A673 (cell line): ENCODE measurements at regions not wholly inside any gene's neighbourhood (a gene's known extent, or its start where the extent isn't known, plus 50 kb on each side); places are given as distances from the start of the nearest gene placed in this dataset.
"Not testable (repeated sequence)": the region's sequence is repeated elsewhere in the genome, so short reads cannot be mapped to it uniquely, and the experiment has no call there.

Experiments used
- BruUV-seq: library from RNA; stranded (reverse); fragments of 400-500 nt; replicated peaks from 2 replicates; lab custom pipeline; 2021; lab: Mats Ljungman, UMichigan
- CTCF ChIA-PET: fragments of 300-600 bp; sonication (Branson Sonifier 250); formaldehyde crosslinking; loops from one replicate; lab custom pipeline; 2022; ENCODE audit warnings: antibody characterized with exemption; lab: Charles Lee
- POLR2A ChIA-PET: fragments of 300-600 bp; sonication (Branson Sonifier 250); formaldehyde crosslinking; loops from one replicate; lab custom pipeline; 2022; ENCODE audit warnings: antibody characterized with exemption; ENCODE audit not compliant: low non-redundant PET; lab: Charles Lee
- DNase-seq: peaks from one replicate; pipeline ENCODE4 v3.0.0-alpha.2; 2015; ENCODE audit warnings: low spot score
- H3K27ac ChIP-seq: fragments of 200-600 bp; sonication (generic); 2 replicates; pipeline ENCODE4 v1.5.1; 2016; ENCODE audit warnings: mixed run types, low read depth, mild to moderate bottlenecking, mixed read lengths, antibody characterized with exemption, low read length; ENCODE audit not compliant: poor library complexity, severe bottlenecking
- H3K27me3 ChIP-seq: fragments of 200-600 bp; sonication (generic); replicated peaks from 2 replicates; pipeline ENCODE4 v1.6.1; 2017; ENCODE audit warnings: mixed run types, low read depth, mild to moderate bottlenecking, mixed read lengths, antibody characterized with exemption, low read length; ENCODE audit not compliant: insufficient read depth, poor library complexity
- H3K36me3 ChIP-seq: fragments of 200-600 bp; sonication (generic); 2 replicates; pipeline ENCODE4 v1.6.1; 2016; ENCODE audit warnings: mixed run types, mild to moderate bottlenecking, mixed read lengths, antibody characterized with exemption, low read length; ENCODE audit not compliant: insufficient read depth, poor library complexity, severe bottlenecking
- H3K4me1 ChIP-seq: fragments of 200-600 bp; sonication (generic); 2 replicates; pipeline ENCODE4 v1.6.1; 2017; ENCODE audit warnings: mixed run types, mild to moderate bottlenecking, mixed read lengths, antibody characterized with exemption, low read length; ENCODE audit not compliant: insufficient read depth, poor library complexity, severe bottlenecking
- H3K4me3 ChIP-seq: fragments of 200-600 bp; sonication (generic); 2 replicates; pipeline ENCODE4 v1.5.1; 2016; ENCODE audit warnings: low read depth, mixed run types, mild to moderate bottlenecking, mixed read lengths, low read length; ENCODE audit not compliant: poor library complexity, severe bottlenecking
- H3K9me3 ChIP-seq: fragments of 200-600 bp; sonication (generic); 2 replicates; pipeline ENCODE4 v1.6.1; 2016; ENCODE audit warnings: mixed run types, low read depth, mild to moderate bottlenecking, mixed read lengths, antibody characterized with exemption, low read length; ENCODE audit not compliant: poor library complexity, severe bottlenecking
- EZH2 ChIP-seq: fragments of 200-600 bp; sonication (generic); IDR thresholded peaks from 2 replicates; pipeline ENCODE4 v1.6.1; 2017; ENCODE audit warnings: borderline replicate concordance, low read depth, mild to moderate bottlenecking, mixed read lengths, antibody characterized with exemption, low read length; ENCODE audit not compliant: poor library complexity, severe bottlenecking
- intact Hi-C: fragments of 100-400 bp; cut with micrococcal nuclease; formaldehyde crosslinking; loops from one replicate; pipeline ENCODE4 v1.10.0; 2022; ENCODE audit not compliant: unreplicated experiment
- TF ChIP-seq, protein P1 (sequence below): fragments of 300-800, 200-600 bp; sonication (generic); conservative IDR thresholded peaks from 2 replicates; pipeline ENCODE4 v1.5.1; 2017; ENCODE audit warnings: low read depth, mild to moderate bottlenecking, antibody characterized with exemption, low read length, moderate library complexity, mixed read lengths

DNA sequence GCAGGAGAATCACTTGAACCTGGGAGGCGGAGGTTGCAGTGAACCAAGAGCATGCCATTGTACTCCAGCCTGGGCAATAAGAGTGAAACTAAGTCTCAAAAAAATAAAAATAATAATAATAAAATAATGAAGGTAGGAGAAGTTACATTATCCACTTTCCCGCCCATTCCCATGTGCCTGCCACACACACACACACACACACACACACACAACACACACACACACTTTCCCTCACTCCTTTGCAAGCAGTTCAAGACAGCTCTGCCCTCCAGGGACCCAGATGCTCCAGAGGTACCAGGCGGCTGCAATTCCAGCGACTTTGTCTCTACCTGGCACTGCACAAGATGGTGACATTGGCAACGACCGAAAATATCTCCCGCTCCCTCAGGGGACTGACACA is 224.8 kb upstream of the JARID2 start:
- no peak overlapping the region for H3K4me3 ChIP-seq
- TF ChIP-seq, protein P1, sequence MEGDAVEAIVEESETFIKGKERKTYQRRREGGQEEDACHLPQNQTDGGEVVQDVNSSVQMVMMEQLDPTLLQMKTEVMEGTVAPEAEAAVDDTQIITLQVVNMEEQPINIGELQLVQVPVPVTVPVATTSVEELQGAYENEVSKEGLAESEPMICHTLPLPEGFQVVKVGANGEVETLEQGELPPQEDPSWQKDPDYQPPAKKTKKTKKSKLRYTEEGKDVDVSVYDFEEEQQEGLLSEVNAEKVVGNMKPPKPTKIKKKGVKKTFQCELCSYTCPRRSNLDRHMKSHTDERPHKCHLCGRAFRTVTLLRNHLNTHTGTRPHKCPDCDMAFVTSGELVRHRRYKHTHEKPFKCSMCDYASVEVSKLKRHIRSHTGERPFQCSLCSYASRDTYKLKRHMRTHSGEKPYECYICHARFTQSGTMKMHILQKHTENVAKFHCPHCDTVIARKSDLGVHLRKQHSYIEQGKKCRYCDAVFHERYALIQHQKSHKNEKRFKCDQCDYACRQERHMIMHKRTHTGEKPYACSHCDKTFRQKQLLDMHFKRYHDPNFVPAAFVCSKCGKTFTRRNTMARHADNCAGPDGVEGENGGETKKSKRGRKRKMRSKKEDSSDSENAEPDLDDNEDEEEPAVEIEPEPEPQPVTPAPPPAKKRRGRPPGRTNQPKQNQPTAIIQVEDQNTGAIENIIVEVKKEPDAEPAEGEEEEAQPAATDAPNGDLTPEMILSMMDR = no peak
- TF ChIP-seq EZH2 = no peak
- no TSS peak for BruUV-seq
- H3K9me3 ChIP-seq = no peaks in the 10 kb centered on the region
- CTCF ChIA-PET = no interaction called here
- peaks cover 15% of the 10 kb centered on the region for H3K4me1 ChIP-seq
- H3K27ac ChIP-seq = no peak overlapping the region
- no peak for DNase-seq
- POLR2A ChIA-PET = no interaction called here
- no peaks in the 10 kb centered on the region for H3K36me3 ChIP-seq
- intact Hi-C loops = no loop called here
- no peaks in the 10 kb centered on the region for H3K27me3 ChIP-seq

GRCh38 chr6:15023018-15023417 is 222.9 kb upstream of the JARID2 start:
- BruUV-seq, CTCF ChIA-PET, H3K9me3 ChIP-seq, H3K36me3 ChIP-seq, POLR2A ChIA-PET, DNase-seq, H3K4me3 ChIP-seq, H3K27ac ChIP-seq, intact Hi-C loops, H3K27me3 ChIP-seq: not testable (repeated sequence)
- H3K4me1 ChIP-seq = peaks cover 11% of the 10 kb centered on the region

DNA sequence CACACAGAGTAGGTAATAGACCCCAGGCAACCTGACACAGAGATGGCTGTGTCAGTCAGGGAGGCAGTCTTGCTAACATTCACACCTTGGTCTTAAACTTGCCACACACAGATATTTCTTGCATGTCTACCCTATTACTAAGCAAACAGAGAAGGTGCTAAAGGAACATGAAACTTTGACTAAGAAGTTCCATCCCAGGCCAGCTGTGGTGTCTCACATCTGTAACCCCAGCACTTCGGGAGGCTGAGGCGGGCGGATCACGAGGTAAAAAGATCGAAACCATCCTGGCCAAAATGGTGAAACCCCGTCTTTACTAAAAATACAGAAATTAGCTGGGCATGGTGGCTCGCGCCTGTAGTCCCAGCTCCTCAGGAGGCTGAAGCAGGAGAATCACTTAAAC is 222.4 kb upstream of the JARID2 start:
- intact Hi-C loops = no loop called here
- no peak overlapping the region for H3K27ac ChIP-seq
- BruUV-seq = no TSS peak
- no peak for DNase-seq
- peaks cover 11% of the 10 kb centered on the region for H3K4me1 ChIP-seq
- no peaks in the 10 kb centered on the region for H3K9me3 ChIP-seq
- TF ChIP-seq, protein P1 = no peak
- no peak for TF ChIP-seq EZH2
- ChIA-PET POLR2A (no interaction called here), CTCF (no interaction called here)
- H3K4me3 ChIP-seq = no peak overlapping the region
- no peaks in the 10 kb centered on the region for H3K27me3 ChIP-seq
- H3K36me3 ChIP-seq = no peaks in the 10 kb centered on the region

- no TSS peak for BruUV-seq
- intact Hi-C loops = no loop called here
These were observed 220.4 kb upstream of the JARID2 start for GRCh38 chr6:15025446-15025845.

More at GRCh38 chr6:15025446-15025845, 220.4 kb upstream of the JARID2 start:
- Histone ChIP-seq H3K4me1 (peaks cover 11% of the 10 kb centered on the region), H3K4me3 (no peak overlapping the region), H3K27me3 (no peaks in the 10 kb centered on the region), H3K36me3 (no peaks in the 10 kb centered on the region), H3K27ac (no peak overlapping the region), H3K9me3 (no peaks in the 10 kb centered on the region)
- POLR2A ChIA-PET = interaction anchor here (0.6 kb wide), 1 partner anchor 176 kb away, joined by 3 read pairs; no protein-coding TSS in a partner anchor
- no peak for DNase-seq
- TF ChIP-seq EZH2 = no peak
- TF ChIP-seq, protein P1 = no peak
- CTCF ChIA-PET = no interaction called here
